Retinal pigment epithelial cell (primary cell): ENCODE measurements at regions not wholly inside any gene's neighbourhood (a gene's known extent, or its start where the extent isn't known, plus 50 kb on each side); places are given as distances from the start of the nearest gene placed in this dataset.

Source experiments
- DNase-seq: peaks from one replicate; pipeline ENCODE4 v3.0.0-alpha.2; 2010; ENCODE audit warnings: low read depth
- H3K4me3 ChIP-seq: 2 replicates; pipeline ENCODE4 v1.5.1; 2011; ENCODE audit warnings: mild to moderate bottlenecking, low read length, control low read depth, moderate library complexity
- TF ChIP-seq, protein P1 (sequence below): conservative IDR thresholded peaks from 2 replicates; pipeline ENCODE4 v1.5.1; 2011; ENCODE audit warnings: low read depth, low read length, control low read depth, inconsistent platforms

DNA sequence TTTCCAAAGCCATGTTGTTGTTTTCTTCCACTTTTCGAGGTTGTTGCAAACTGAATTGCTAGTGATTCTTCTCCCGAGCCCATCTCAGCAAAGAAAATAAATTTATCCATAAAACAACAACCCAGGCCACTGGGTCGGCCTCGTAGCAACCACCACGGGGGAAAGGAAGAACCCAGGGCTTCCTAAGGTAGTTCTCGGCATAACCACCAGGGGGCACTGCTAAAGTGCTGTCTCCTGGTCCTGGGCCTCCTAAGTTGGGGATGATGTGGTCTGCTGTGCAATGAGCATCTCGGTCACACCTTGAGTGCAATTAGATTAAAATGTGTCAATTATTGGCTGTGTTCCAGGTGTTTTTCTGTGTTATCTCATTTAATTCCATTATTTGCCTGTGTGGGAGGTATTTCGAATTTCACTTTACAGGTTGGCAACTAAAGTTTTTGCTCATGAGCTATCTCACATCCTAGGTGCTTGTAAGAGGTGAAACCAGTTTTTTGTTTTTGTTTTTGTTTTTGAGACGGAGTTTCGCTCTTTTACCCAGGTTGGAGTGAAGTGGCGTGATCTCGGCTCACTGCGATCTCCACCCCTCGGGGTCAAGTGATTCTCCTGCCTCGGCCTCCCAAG, 102.8 kb upstream of the DAP start:
- DNase-seq, result no peak
- no peak overlapping the region for H3K4me3 ChIP-seq
- TF ChIP-seq, protein P1, sequence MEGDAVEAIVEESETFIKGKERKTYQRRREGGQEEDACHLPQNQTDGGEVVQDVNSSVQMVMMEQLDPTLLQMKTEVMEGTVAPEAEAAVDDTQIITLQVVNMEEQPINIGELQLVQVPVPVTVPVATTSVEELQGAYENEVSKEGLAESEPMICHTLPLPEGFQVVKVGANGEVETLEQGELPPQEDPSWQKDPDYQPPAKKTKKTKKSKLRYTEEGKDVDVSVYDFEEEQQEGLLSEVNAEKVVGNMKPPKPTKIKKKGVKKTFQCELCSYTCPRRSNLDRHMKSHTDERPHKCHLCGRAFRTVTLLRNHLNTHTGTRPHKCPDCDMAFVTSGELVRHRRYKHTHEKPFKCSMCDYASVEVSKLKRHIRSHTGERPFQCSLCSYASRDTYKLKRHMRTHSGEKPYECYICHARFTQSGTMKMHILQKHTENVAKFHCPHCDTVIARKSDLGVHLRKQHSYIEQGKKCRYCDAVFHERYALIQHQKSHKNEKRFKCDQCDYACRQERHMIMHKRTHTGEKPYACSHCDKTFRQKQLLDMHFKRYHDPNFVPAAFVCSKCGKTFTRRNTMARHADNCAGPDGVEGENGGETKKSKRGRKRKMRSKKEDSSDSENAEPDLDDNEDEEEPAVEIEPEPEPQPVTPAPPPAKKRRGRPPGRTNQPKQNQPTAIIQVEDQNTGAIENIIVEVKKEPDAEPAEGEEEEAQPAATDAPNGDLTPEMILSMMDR, result peak; percentile 82

DNA sequence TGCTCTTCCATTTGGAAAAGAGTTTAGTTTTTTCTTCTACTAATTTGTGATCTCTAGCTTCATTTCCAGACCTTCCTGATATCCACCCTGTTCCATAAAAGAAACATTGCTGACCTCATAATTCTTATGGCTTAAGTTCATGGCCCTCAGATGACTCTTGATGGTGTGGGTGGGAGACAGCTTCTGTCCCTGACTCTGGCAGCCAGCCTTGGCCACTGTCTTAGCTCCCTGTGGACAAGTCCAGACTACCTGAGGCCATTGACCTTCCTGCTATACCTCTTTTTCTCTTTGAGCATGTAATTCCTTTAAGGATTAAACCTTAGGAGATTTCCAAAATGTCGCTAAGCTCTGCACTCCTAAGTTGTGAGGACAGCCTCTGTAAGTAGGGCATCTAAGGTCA, 101.1 kb upstream of the DAP start:
- H3K4me3 ChIP-seq, result no peak overlapping the region
- TF ChIP-seq, protein P1, result no peak
- DNase-seq, result no peak

DNA sequence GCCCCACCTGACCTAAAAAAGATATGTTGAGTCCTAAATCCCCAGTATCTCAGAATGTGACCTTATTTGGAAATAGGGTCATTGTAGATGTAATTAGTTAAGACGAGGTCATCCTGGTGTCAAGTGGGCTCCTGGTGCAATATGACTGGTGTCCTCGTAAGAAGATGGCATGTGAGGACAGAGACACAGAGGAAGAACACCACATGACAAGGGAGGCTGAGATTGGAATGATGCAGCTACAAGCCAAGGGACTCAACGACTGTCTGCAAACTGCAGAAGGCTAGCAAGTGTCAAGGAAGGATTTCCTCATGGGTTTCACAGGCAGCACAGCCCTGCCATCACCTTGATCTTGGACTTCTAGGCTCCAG, 100.4 kb upstream of the DAP start:
- DNase-seq, result no peak
- no peak overlapping the region for H3K4me3 ChIP-seq
- TF ChIP-seq, protein P1, result no peak

DNA sequence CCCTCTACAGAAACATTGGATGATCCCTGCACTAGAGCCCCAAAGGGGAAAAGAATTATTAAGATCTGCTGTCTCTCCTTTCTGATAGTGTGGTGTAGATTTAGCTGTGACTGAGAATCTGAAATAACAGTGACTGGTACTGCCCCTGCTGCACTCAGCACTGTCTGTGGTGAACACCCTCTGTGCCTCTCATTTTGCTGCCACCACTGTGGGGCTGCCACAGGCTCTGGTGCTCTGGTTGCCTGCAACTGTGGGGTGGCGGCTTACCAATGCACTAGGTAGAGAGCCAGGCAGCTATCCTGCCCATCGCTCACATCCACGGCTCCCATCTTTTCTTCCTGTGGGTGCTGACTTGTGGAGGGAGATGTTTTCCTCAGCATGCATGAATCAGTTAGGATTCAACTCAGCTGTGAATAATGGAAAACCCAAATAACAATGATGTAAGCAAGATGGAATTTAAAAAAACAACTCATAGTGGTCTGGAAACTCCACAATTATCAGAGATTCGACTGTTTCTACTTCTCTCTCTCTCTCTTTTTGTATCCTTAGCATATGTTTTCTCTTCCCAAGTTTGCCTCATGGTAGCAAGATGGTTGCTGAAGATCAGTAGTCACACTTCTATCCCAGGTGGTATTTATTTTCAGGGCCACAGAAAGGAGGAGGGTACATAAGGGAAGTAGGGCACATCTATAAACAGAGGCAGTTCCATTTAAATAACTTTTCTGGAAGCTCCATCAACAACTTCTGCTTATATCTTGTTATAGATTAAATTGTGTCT, 99.8 kb upstream of the DAP start:
- TF ChIP-seq, protein P1, result no peak
- no peak overlapping the region for H3K4me3 ChIP-seq
- no peak for DNase-seq

DNA sequence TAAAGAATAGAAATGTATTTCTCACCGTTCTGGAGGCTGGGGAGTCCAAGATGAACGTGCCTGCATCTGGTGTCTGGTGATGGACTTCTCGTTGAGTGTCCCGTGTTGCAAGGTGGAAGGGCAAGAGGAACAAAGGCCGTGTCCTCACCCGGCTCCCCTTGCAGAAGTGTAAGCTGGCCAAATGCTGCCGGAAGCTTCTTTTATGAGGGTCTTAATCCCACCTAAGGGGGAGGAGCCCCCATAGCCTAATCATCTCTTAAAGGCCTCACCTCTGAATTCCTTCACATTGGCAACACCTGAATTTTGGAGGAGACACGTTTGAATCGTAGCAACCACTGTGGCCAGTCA, 99.1 kb upstream of the DAP start:
- DNase-seq, result no peak
- TF ChIP-seq, protein P1, result no peak
- no peak overlapping the region for H3K4me3 ChIP-seq

DNA sequence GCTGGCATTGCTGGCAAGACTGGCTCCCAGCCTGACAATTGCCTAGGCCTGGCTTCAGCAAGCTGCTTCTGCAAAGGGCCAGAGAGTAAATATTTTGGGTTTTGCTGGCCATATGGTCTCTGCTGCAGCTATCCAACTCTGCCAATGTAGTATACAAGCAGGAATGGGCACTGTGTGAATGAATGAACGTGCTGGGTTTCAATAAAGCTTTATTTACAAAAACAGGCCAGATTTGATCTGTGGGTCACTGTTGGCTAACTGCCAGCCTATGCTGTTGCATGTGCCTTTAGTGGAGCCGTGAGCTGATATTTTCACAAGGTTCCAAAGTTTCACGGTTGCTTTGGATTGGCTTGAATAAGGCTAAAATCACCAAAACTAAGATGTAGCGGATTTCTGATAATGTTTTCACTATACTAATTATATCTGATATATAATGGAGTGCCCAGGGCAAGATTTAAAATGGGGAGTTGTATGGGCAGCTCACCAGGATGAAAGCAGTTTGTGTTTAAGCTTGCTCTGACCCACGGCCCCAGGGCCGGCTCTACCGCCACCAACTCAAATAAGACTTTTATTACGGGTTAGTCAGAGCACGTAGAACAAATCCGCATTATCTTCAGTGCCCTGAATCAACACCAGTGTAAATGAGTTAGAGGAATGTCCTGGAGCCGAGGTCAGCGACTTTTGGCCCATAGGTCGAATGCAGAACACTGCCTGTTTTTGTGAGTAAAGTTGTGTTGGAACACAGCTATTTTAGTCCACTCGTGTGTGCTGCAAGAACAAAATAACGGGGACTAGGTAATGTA, 98.6 kb upstream of the DAP start:
- DNase-seq, result no peak
- no peak overlapping the region for H3K4me3 ChIP-seq
- TF ChIP-seq, protein P1, result no peak
